Body of pancreas (tissue), 4 donors: ENCODE measurements at regions not wholly inside any gene's neighbourhood (a gene's known extent, or its start where the extent isn't known, plus 50 kb on each side); places are given as distances from the start of the nearest gene placed in this dataset.

ENCODE experiments used
- POLR2A ChIP-seq, 3 donors: fragments of 450-650 bp; IDR thresholded peaks; one replicate each; pipeline ENCODE4 v1.6.1; 2016; ENCODE audit warnings: antibody characterized with exemption in 3 of 3, mild to moderate bottlenecking in 2 of 3
- TF ChIP-seq, protein P1 (sequence below), 7 experiments: fragments of 450-650 bp in 4 of 7; fragments of 200-600 bp in 3 of 7; sonication (generic) in 3 of 7; IDR thresholded peaks; one replicate each; pipeline ENCODE4 v1.5.1; 2016 to 2019; ENCODE audit warnings: antibody characterized with exemption in 7 of 7

DNA sequence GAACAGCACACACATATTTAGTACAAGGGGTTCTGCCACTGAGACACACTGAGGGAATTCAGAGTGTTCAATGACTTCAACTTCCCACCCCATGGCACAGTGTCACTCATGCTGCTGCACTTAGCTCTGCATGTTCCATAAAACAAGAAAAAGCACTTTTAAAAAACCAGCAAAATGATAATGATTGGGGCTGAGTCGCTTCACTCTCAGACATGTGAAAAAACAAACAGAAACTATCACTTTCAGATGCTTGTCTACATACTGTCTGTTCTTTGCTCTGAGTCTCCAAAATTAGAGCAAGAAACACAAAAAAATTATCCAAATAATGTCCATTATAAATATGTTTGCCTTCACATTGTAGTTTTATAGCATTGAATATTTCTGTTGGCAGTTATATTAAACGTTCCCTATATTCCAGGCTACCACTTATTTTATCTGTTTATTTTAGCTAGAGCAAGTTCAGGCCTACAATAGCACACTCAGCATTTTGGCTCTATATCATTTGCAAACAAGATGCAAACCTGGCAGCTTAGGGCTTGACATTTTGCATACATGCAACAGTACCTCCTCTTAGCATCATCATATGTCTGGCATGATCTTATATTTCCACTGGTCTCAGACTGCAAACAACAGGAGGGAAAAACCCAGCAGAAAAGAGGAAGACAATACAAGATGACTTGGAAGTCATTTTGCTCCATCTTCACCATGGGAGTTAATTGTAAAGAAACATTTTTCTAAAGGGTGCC is 398.8 kb downstream of the HACE1 start:
- TF ChIP-seq, protein P1, sequence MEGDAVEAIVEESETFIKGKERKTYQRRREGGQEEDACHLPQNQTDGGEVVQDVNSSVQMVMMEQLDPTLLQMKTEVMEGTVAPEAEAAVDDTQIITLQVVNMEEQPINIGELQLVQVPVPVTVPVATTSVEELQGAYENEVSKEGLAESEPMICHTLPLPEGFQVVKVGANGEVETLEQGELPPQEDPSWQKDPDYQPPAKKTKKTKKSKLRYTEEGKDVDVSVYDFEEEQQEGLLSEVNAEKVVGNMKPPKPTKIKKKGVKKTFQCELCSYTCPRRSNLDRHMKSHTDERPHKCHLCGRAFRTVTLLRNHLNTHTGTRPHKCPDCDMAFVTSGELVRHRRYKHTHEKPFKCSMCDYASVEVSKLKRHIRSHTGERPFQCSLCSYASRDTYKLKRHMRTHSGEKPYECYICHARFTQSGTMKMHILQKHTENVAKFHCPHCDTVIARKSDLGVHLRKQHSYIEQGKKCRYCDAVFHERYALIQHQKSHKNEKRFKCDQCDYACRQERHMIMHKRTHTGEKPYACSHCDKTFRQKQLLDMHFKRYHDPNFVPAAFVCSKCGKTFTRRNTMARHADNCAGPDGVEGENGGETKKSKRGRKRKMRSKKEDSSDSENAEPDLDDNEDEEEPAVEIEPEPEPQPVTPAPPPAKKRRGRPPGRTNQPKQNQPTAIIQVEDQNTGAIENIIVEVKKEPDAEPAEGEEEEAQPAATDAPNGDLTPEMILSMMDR (IDR thresholded peaks at IDR 0.05): no peak
- no peak for TF ChIP-seq POLR2A (IDR thresholded peaks at IDR 0.05)
